Upper lobe of left lung (tissue), 6 donors: ENCODE measurements at regions not wholly inside any gene's neighbourhood (a gene's known extent, or its start where the extent isn't known, plus 50 kb on each side); places are given as distances from the start of the nearest gene placed in this dataset.

ENCODE experiments used
- ATAC-seq, 2 donors: fragments of 200-7000 bp; cut with Tn5 transposase; one replicate each; pipeline ENCODE4 v1.9.1; 2022; ENCODE audit warnings: mild to moderate bottlenecking in 2 of 2, moderate library complexity in 2 of 2; ENCODE audit not compliant: low FRiP score in 2 of 2
- DNase-seq, 2 donors: peaks; one replicate each; pipeline ENCODE4 v3.0.0-alpha.2; 2019 to 2020
- H3K27ac ChIP-seq, 4 donors: fragments of 200-600 bp; sonication (generic); one replicate each; pipeline ENCODE4 v1.5.1; 2016 to 2019
- H3K27me3 ChIP-seq, 4 donors: fragments of 200-600 bp; sonication (generic); one replicate each; pipeline ENCODE4 v1.5.1; 2017 to 2019
- H3K36me3 ChIP-seq, 4 donors: fragments of 200-600 bp; sonication (generic); one replicate each; pipeline ENCODE4 v1.5.1; 2016 to 2019
- H3K4me1 ChIP-seq, 4 donors: fragments of 200-600 bp; sonication (generic); one replicate each; pipeline ENCODE4 v1.5.1; 2018 to 2019
- H3K4me3 ChIP-seq, 4 donors: fragments of 200-600 bp; sonication (generic); one replicate each; pipeline ENCODE4 v1.5.1; 2017 to 2019; ENCODE audit warnings: mild to moderate bottlenecking in 2 of 4, moderate library complexity in 1 of 4
- H3K9me3 ChIP-seq, 4 donors: fragments of 200-600 bp; sonication (generic); one replicate each; pipeline ENCODE4 v1.5.1; 2018 to 2019
- CTCF ChIP-seq, 6 experiments: fragments of 450-650 bp in 4 of 6; fragments of 200-600 bp in 2 of 6; sonication (generic) in 2 of 6; IDR thresholded peaks; one replicate each; pipeline ENCODE4 v1.5.1; 2016 to 2019; ENCODE audit warnings: antibody characterized with exemption in 6 of 6
- EP300 ChIP-seq, 4 donors: sonication (generic); formaldehyde crosslinking; IDR thresholded peaks; one replicate each; pipeline ENCODE4 v1.5.1; 2017; ENCODE audit warnings: antibody characterized with exemption in 4 of 4, control low read depth in 2 of 4
- POLR2A ChIP-seq, 4 donors: fragments of 450-650 bp; IDR thresholded peaks; one replicate each; pipeline ENCODE4 v1.5.1; 2016 to 2017; ENCODE audit warnings: antibody characterized with exemption in 4 of 4, mild to moderate bottlenecking in 2 of 4
- POLR2AphosphoS5 ChIP-seq, 2 donors: sonication (generic); formaldehyde crosslinking; IDR thresholded peaks; one replicate each; pipeline ENCODE4 v1.5.1; 2017; ENCODE audit warnings: antibody characterized with exemption in 2 of 2
- WGBS, 2 donors: methylation state at CpG; one replicate each; pipeline ENCODE4 v1.1.5; 2017 to 2018; 5-methylcytosine and 5-hydroxymethylcytosine counted together
- donor health status: DM: no; HTN: no; CAD: no; lungs with moderate emphysema.
- donor health status: DM: no; HTN: yes; CAD: no; lungs with severe emphysema.

GRCh38 chr6:148648754-148649453, 97.9 kb upstream of the UST start:
- Histone ChIP-seq H3K27ac (no peak overlapping the region), H3K36me3 (no peaks in the 10 kb centered on the region), H3K27me3 (no peaks in the 10 kb centered on the region), H3K4me1 (no peaks in the 10 kb centered on the region), H3K4me3 (no peak overlapping the region), H3K9me3 (no peaks in the 10 kb centered on the region)
- WGBS, 2 donors = 38 to 42% methylated on average over 4 of the region's 4 CpGs
- no peak for TF ChIP-seq POLR2AphosphoS5 (IDR thresholded peaks at IDR 0.05)
- no peak for TF ChIP-seq POLR2A (IDR thresholded peaks at IDR 0.05)
- no peak for TF ChIP-seq CTCF (IDR thresholded peaks at IDR 0.05)
- no peak for TF ChIP-seq EP300 (IDR thresholded peaks at IDR 0.05)
- DNase-seq = no peak
- no peak for ATAC-seq

GRCh38 chr6:148649454-148649963, 97.3 kb upstream of the UST start:
- no peaks in the 10 kb centered on the region for H3K9me3 ChIP-seq
- no peak overlapping the region for H3K27ac ChIP-seq
- H3K4me3 ChIP-seq = no peak overlapping the region
- H3K27me3 ChIP-seq = no peaks in the 10 kb centered on the region
- no peak for TF ChIP-seq EP300 (IDR thresholded peaks at IDR 0.05)
- no peak for TF ChIP-seq POLR2AphosphoS5 (IDR thresholded peaks at IDR 0.05)
- TF ChIP-seq CTCF (IDR thresholded peaks at IDR 0.05) = no peak
- no peak for TF ChIP-seq POLR2A (IDR thresholded peaks at IDR 0.05)
- H3K4me1 ChIP-seq = no peaks in the 10 kb centered on the region
- ATAC-seq (peak in 1 of 2 donors; percentile 35), DNase-seq (no peak)
- H3K36me3 ChIP-seq = no peaks in the 10 kb centered on the region

GRCh38 chr6:148650941-148651505, 95.8 kb upstream of the UST start:
- Histone ChIP-seq H3K27ac (no peak overlapping the region), H3K4me1 (no peaks in the 10 kb centered on the region), H3K27me3 (no peaks in the 10 kb centered on the region), H3K36me3 (no peaks in the 10 kb centered on the region), H3K4me3 (no peak overlapping the region), H3K9me3 (no peaks in the 10 kb centered on the region)
- WGBS, 2 donors = 62 to 65% methylated on average over 2 of the region's 2 CpGs
- no peak for ATAC-seq
- no peak for DNase-seq
- TF ChIP-seq POLR2A (IDR thresholded peaks at IDR 0.05) (no peak), EP300 (IDR thresholded peaks at IDR 0.05) (no peak), POLR2AphosphoS5 (IDR thresholded peaks at IDR 0.05) (no peak), CTCF (IDR thresholded peaks at IDR 0.05) (no peak)

- no peak for DNase-seq
- TF ChIP-seq POLR2A (IDR thresholded peaks at IDR 0.05) (no peak), CTCF (IDR thresholded peaks at IDR 0.05) (no peak)
- no peak overlapping the region for H3K27ac ChIP-seq
Observed at GRCh38 chr6:148652205-148652604, 94.6 kb upstream of the UST start.

More at GRCh38 chr6:148652205-148652604, 94.6 kb upstream of the UST start:
- Histone ChIP-seq H3K9me3 (no peaks in the 10 kb centered on the region), H3K36me3 (no peaks in the 10 kb centered on the region), H3K27me3 (no peaks in the 10 kb centered on the region), H3K4me3 (no peak overlapping the region), H3K4me1 (no peaks in the 10 kb centered on the region)
- ATAC-seq = no peak
